ENCODE measurements at regions not wholly inside any gene's neighbourhood (a gene's known extent, or its start where the extent isn't known, plus 50 kb on each side); places are given as distances from the start of the nearest gene placed in this dataset.
A peak's percentile ranks its signal among the peaks of the same experiment; 100 is the strongest.

- no peak for DNase-seq
- in situ Hi-C loops (cut with HindIII; ENCODE audit: low pct_ligation_motif_present, low pct_unique_long_range_greater_than_20kb, low sequenced_read_pairs) = no loop called here
Observed at GRCh38 chr13:84470528-84470927, 588.3 kb upstream of the SLITRK1 start.

- in situ Hi-C loops (cut with HindIII; ENCODE audit: low pct_ligation_motif_present, low pct_unique_long_range_greater_than_20kb, low sequenced_read_pairs) = no loop called here
Observed at GRCh38 chr13:84466461-84466860, 584.2 kb upstream of the SLITRK1 start.

GRCh38 chr13:84460989-84461388 is 578.7 kb upstream of the SLITRK1 start:
- in situ Hi-C loops (cut with HindIII; ENCODE audit: low pct_ligation_motif_present, low pct_unique_long_range_greater_than_20kb, low sequenced_read_pairs) = no loop called here
- no peak for DNase-seq

More at GRCh38 chr13:84466461-84466860, 584.2 kb upstream of the SLITRK1 start:
- DNase-seq = no peak

GRCh38 chr13:84455143-84455905 is 573.0 kb upstream of the SLITRK1 start:
- peak; percentile 1 for DNase-seq
- in situ Hi-C loops (cut with HindIII; ENCODE audit: low pct_ligation_motif_present, low pct_unique_long_range_greater_than_20kb, low sequenced_read_pairs) = no loop called here

GRCh38 chr13:84447640-84447978 is 565.3 kb upstream of the SLITRK1 start:
- in situ Hi-C loops (cut with HindIII; ENCODE audit: low pct_ligation_motif_present, low pct_unique_long_range_greater_than_20kb, low sequenced_read_pairs) = no loop called here
- no peak for DNase-seq

GRCh38 chr13:84446972-84447639 is 564.8 kb upstream of the SLITRK1 start:
- no peak for DNase-seq
- in situ Hi-C loops (cut with HindIII; ENCODE audit: low pct_ligation_motif_present, low pct_unique_long_range_greater_than_20kb, low sequenced_read_pairs) = no loop called here

- in situ Hi-C loops (cut with HindIII; ENCODE audit: low pct_ligation_motif_present, low pct_unique_long_range_greater_than_20kb, low sequenced_read_pairs) = no loop called here
- no peak for DNase-seq
Observed at GRCh38 chr13:84445776-84446175, 563.5 kb upstream of the SLITRK1 start.

- in situ Hi-C loops (cut with HindIII; ENCODE audit: low pct_ligation_motif_present, low pct_unique_long_range_greater_than_20kb, low sequenced_read_pairs) = no loop called here
- no peak for DNase-seq
Observed at GRCh38 chr13:84443463-84443862, 561.2 kb upstream of the SLITRK1 start.

- no peak for DNase-seq
- in situ Hi-C loops (cut with HindIII; ENCODE audit: low pct_ligation_motif_present, low pct_unique_long_range_greater_than_20kb, low sequenced_read_pairs) = no loop called here
Observed at GRCh38 chr13:84439108-84439507, 556.8 kb upstream of the SLITRK1 start.

GRCh38 chr13:84433024-84433423 is 550.8 kb upstream of the SLITRK1 start:
- in situ Hi-C loops (cut with HindIII; ENCODE audit: low pct_ligation_motif_present, low pct_unique_long_range_greater_than_20kb, low sequenced_read_pairs) = no loop called here

GRCh38 chr13:84431646-84432045 is 549.4 kb upstream of the SLITRK1 start:
- DNase-seq = no peak
- in situ Hi-C loops (cut with HindIII; ENCODE audit: low pct_ligation_motif_present, low pct_unique_long_range_greater_than_20kb, low sequenced_read_pairs) = no loop called here

More at GRCh38 chr13:84433024-84433423, 550.8 kb upstream of the SLITRK1 start:
- no peak for DNase-seq

- no peak for DNase-seq
- in situ Hi-C loops (cut with HindIII; ENCODE audit: low pct_ligation_motif_present, low pct_unique_long_range_greater_than_20kb, low sequenced_read_pairs) = no loop called here
Observed at GRCh38 chr13:84430446-84430845, 548.2 kb upstream of the SLITRK1 start.

GRCh38 chr13:84430015-84430414 is 547.7 kb upstream of the SLITRK1 start:
- no peak for DNase-seq
- in situ Hi-C loops (cut with HindIII; ENCODE audit: low pct_ligation_motif_present, low pct_unique_long_range_greater_than_20kb, low sequenced_read_pairs) = no loop called here

- in situ Hi-C loops (cut with HindIII; ENCODE audit: low pct_ligation_motif_present, low pct_unique_long_range_greater_than_20kb, low sequenced_read_pairs) = no loop called here
- DNase-seq = no peak
Observed at GRCh38 chr13:84418041-84418440, 535.8 kb upstream of the SLITRK1 start.

- DNase-seq = no peak
- in situ Hi-C loops (cut with HindIII; ENCODE audit: low pct_ligation_motif_present, low pct_unique_long_range_greater_than_20kb, low sequenced_read_pairs) = no loop called here
Observed at GRCh38 chr13:84417416-84417815, 535.1 kb upstream of the SLITRK1 start.

GRCh38 chr13:84413016-84413415 is 530.7 kb upstream of the SLITRK1 start:
- in situ Hi-C loops (cut with HindIII; ENCODE audit: low pct_ligation_motif_present, low pct_unique_long_range_greater_than_20kb, low sequenced_read_pairs) = no loop called here

GRCh38 chr13:84405286-84405685 is 523.0 kb upstream of the SLITRK1 start:
- DNase-seq = no peak
- in situ Hi-C loops (cut with HindIII; ENCODE audit: low pct_ligation_motif_present, low pct_unique_long_range_greater_than_20kb, low sequenced_read_pairs) = no loop called here

More at GRCh38 chr13:84413016-84413415, 530.7 kb upstream of the SLITRK1 start:
- no peak for DNase-seq

GRCh38 chr13:84400706-84401105 is 518.4 kb upstream of the SLITRK1 start:
- DNase-seq = no peak

GRCh38 chr13:84399320-84400085 is 517.2 kb upstream of the SLITRK1 start:
- in situ Hi-C loops (cut with HindIII; ENCODE audit: low pct_ligation_motif_present, low pct_unique_long_range_greater_than_20kb, low sequenced_read_pairs) = no loop called here
- DNase-seq = no peak

More at GRCh38 chr13:84400706-84401105, 518.4 kb upstream of the SLITRK1 start:
- in situ Hi-C loops (cut with HindIII; ENCODE audit: low pct_ligation_motif_present, low pct_unique_long_range_greater_than_20kb, low sequenced_read_pairs) = no loop called here
